Gastrocnemius medialis (tissue), 4 donors: ENCODE measurements at regions not wholly inside any gene's neighbourhood (a gene's known extent, or its start where the extent isn't known, plus 50 kb on each side); places are given as distances from the start of the nearest gene placed in this dataset.

Experiments used
- POLR2A ChIP-seq, 2 donors: fragments of 450-650 bp; IDR thresholded peaks; one replicate each; pipeline ENCODE4 v1.6.1; 2017; ENCODE audit warnings: antibody characterized with exemption in 2 of 2, mild to moderate bottlenecking in 2 of 2, moderate library complexity in 2 of 2
- TF ChIP-seq, protein P1 (sequence below), 5 experiments: fragments of 450-650 bp in 3 of 5; fragments of 200-600 bp in 2 of 5; sonication (generic) in 2 of 5; IDR thresholded peaks in 4 of 5; conservative IDR thresholded peaks in 1 of 5; 1 replicate in 4 of 5; 2 replicates in 1 of 5; pipeline ENCODE4 v1.5.1; 2016 to 2019; ENCODE audit warnings: antibody characterized with exemption in 5 of 5, mild to moderate bottlenecking in 3 of 5, moderate library complexity in 3 of 5

- TF ChIP-seq, protein P1, sequence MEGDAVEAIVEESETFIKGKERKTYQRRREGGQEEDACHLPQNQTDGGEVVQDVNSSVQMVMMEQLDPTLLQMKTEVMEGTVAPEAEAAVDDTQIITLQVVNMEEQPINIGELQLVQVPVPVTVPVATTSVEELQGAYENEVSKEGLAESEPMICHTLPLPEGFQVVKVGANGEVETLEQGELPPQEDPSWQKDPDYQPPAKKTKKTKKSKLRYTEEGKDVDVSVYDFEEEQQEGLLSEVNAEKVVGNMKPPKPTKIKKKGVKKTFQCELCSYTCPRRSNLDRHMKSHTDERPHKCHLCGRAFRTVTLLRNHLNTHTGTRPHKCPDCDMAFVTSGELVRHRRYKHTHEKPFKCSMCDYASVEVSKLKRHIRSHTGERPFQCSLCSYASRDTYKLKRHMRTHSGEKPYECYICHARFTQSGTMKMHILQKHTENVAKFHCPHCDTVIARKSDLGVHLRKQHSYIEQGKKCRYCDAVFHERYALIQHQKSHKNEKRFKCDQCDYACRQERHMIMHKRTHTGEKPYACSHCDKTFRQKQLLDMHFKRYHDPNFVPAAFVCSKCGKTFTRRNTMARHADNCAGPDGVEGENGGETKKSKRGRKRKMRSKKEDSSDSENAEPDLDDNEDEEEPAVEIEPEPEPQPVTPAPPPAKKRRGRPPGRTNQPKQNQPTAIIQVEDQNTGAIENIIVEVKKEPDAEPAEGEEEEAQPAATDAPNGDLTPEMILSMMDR (IDR thresholded peaks at IDR 0.05 in 4 of 5, conservative IDR thresholded peaks at IDR 0.05 in 1 of 5), result no peak
- no peak for TF ChIP-seq POLR2A (IDR thresholded peaks at IDR 0.05)
These were observed 121.8 kb downstream of the PMAIP1 start for GRCh38 chr18:60021556-60021955.
